Activated CD4-positive, alpha-beta T cell treated with anti-CD3 and anti-CD28 coated beads, Interleukin-2, amount 50 U/mL, for 1 hour (primary cell): ENCODE measurements at regions not wholly inside any gene's neighbourhood (a gene's known extent, or its start where the extent isn't known, plus 50 kb on each side); places are given as distances from the start of the nearest gene placed in this dataset.

Experiments used
- DNase-seq: peaks from one replicate; pipeline ENCODE4 v3.0.0-alpha.2; 2020

GRCh38 chr17:56648321-56648720, 54.8 kb downstream of the NOG start:
- no peak for DNase-seq

GRCh38 chr17:56648806-56649205, 55.3 kb downstream of the NOG start:
- DNase-seq: no peak

- DNase-seq: no peak
Observed at GRCh38 chr17:56652628-56653027, 59.1 kb downstream of the NOG start.

GRCh38 chr17:56653877-56654276, 60.4 kb downstream of the NOG start:
- peak; percentile 58 for DNase-seq

- no peak for DNase-seq
Observed at GRCh38 chr17:56656701-56657327, 63.3 kb downstream of the NOG start.

- DNase-seq: no peak
Observed at GRCh38 chr17:56658648-56659047, 65.1 kb downstream of the NOG start.

GRCh38 chr17:56659622-56660021, 66.1 kb downstream of the NOG start:
- DNase-seq: no peak

GRCh38 chr17:56661906-56662305, 68.4 kb downstream of the NOG start:
- DNase-seq: no peak

GRCh38 chr17:56665864-56666263, 72.4 kb downstream of the NOG start:
- DNase-seq: no peak

- no peak for DNase-seq
Observed at GRCh38 chr17:56667925-56668458, 74.5 kb downstream of the NOG start.

- no peak for DNase-seq
Observed at GRCh38 chr17:56672195-56672594, 78.7 kb downstream of the NOG start.

- no peak for DNase-seq
Observed at GRCh38 chr17:56674401-56674925, 81.0 kb downstream of the NOG start.

GRCh38 chr17:56675876-56676660, 82.6 kb downstream of the NOG start:
- DNase-seq: no peak

GRCh38 chr17:56676810-56677209, 83.3 kb downstream of the NOG start:
- DNase-seq: no peak

GRCh38 chr17:56678249-56679114, 85.0 kb downstream of the NOG start:
- no peak for DNase-seq

GRCh38 chr17:56679115-56679776, 85.7 kb downstream of the NOG start:
- no peak for DNase-seq

GRCh38 chr17:56679777-56680422, 86.4 kb downstream of the NOG start:
- DNase-seq: no peak

GRCh38 chr17:56680676-56681075, 87.2 kb downstream of the NOG start:
- no peak for DNase-seq

- no peak for DNase-seq
Observed at GRCh38 chr17:56681561-56682266, 88.2 kb downstream of the NOG start.

- no peak for DNase-seq
Observed at GRCh38 chr17:56688151-56688550, 94.7 kb downstream of the NOG start.
